CD8-positive, alpha-beta memory T cell (primary cell): ENCODE measurements at regions not wholly inside any gene's neighbourhood (a gene's known extent, or its start where the extent isn't known, plus 50 kb on each side); places are given as distances from the start of the nearest gene placed in this dataset.
A peak's percentile ranks its signal among the peaks of the same experiment; 100 is the strongest.
"Not testable (repeated sequence)": the region's sequence is repeated elsewhere in the genome, so short reads cannot be mapped to it uniquely, and the experiment has no call there.

Source experiments
- CTCF ChIA-PET: fragments of 350-600 bp; sonication (Branson Sonifier 250); formaldehyde crosslinking; loops from one replicate; lab custom pipeline; 2021; ENCODE audit warnings: antibody characterized with exemption; lab: Charles Lee
- POLR2A ChIA-PET: fragments of 350-600 bp; sonication (Branson Sonifier 250); formaldehyde crosslinking; loops from one replicate; lab custom pipeline; 2021; ENCODE audit warnings: antibody characterized with exemption; lab: Charles Lee
- DNase-seq, 5 donors: peaks; one replicate each; pipeline versions ENCODE4 v3.0.0 to v3.0.0-alpha.2; 2020 to 2022; ENCODE audit warnings: mixed read lengths in 1 of 5
- H3K27ac ChIP-seq: one replicate; pipeline ENCODE4 v1.7.0; 2013; ENCODE audit warnings: low read depth, mild to moderate bottlenecking, low read length, moderate library complexity
- H3K27me3 ChIP-seq: 2 replicates; pipeline ENCODE4 v1.7.0; 2013; ENCODE audit warnings: low read length, mild to moderate bottlenecking; ENCODE audit not compliant: insufficient read depth, poor library complexity, severe bottlenecking
- H3K36me3 ChIP-seq: 2 replicates; pipeline ENCODE4 v1.7.0; 2013; ENCODE audit warnings: mild to moderate bottlenecking, low read length, moderate library complexity; ENCODE audit not compliant: insufficient read depth
- H3K4me1 ChIP-seq: 2 replicates; pipeline ENCODE4 v1.7.0; 2013; ENCODE audit warnings: mild to moderate bottlenecking, low read length, moderate library complexity; ENCODE audit not compliant: insufficient read depth
- H3K4me3 ChIP-seq: 2 replicates; pipeline ENCODE4 v1.7.0; 2013; ENCODE audit warnings: mild to moderate bottlenecking, low read length
- H3K9me3 ChIP-seq: 2 replicates; pipeline ENCODE4 v1.7.0; 2013; ENCODE audit warnings: mild to moderate bottlenecking, low read length
- H3K27ac Mint-ChIP-seq, 8 donors: one replicate each; pipeline ENCODE4 v1.8.0; 2020 to 2021; ENCODE audit warnings: mixed read lengths in 8 of 8, mild to moderate bottlenecking in 6 of 8, inconsistent platforms in 3 of 8, moderate library complexity in 3 of 8
- H3K27me3 Mint-ChIP-seq, 2 donors: one replicate each; pipeline ENCODE4 v1.8.0; 2020 to 2021; ENCODE audit warnings: mixed read lengths in 2 of 2, mild to moderate bottlenecking in 1 of 2, moderate library complexity in 1 of 2
- H3K36me3 Mint-ChIP-seq, 3 donors: one replicate each; pipeline ENCODE4 v1.8.0; 2020 to 2021; ENCODE audit warnings: mixed read lengths in 3 of 3, inconsistent platforms in 1 of 3, mild to moderate bottlenecking in 1 of 3
- H3K4me1 Mint-ChIP-seq, 3 donors: one replicate each; pipeline ENCODE4 v1.8.0; 2020 to 2021; ENCODE audit warnings: mixed read lengths in 3 of 3, inconsistent platforms in 1 of 3, mild to moderate bottlenecking in 1 of 3
- H3K4me3 Mint-ChIP-seq, 7 donors: one replicate each; pipeline ENCODE4 v1.8.0; 2020 to 2021; ENCODE audit warnings: mixed read lengths in 7 of 7, mild to moderate bottlenecking in 6 of 7, moderate library complexity in 4 of 7, inconsistent platforms in 2 of 7
- H3K9me3 Mint-ChIP-seq, 5 donors: one replicate each; pipeline ENCODE4 v1.8.0; 2020 to 2022; ENCODE audit warnings: mixed read lengths in 5 of 5, mild to moderate bottlenecking in 3 of 5, moderate library complexity in 2 of 5, inconsistent platforms in 1 of 5

DNA sequence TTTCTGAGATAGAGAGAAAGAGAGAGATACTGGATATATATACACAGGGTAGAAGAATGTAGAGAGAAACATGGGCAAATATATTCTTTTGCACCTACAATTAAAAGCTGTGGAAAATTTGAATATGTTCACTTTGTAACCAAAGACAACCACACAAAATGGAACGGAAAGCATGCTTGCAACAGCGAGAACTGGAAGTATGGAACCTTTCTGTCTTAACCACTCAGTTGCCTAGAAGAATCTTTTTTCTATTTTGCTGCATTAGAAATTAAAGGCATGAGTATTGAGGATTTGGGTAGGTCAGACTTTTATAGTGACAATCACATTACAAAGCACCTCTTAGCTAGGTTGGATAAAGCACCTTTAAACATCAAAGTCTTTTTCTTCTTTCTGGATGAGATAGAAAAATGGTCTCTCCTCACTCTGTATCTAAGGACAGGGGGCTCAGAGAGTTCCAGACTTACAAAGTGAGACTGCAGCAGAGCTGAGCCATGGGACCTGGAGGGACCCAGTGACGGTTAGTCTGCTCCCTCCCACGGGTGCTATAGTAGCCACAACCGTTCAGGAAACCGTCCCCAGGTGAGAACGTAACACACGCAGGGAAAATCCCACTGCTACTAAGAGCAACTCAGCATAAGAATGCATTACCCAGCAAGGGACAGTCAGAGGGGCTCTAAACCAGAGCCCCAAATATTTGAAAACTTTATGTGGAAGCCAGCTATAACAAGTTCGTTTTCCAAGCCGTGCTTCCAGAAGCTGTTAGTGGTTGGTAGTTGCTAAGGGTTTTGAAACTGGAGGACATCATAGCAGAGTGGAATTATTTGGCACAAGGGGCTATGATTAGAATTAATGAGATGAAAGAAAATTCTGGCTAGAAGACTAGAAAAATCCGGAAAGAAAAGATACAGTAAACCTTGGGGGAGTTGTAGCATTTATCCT is 97.1 kb downstream of the DAD1 start:
- H3K36me3 ChIP-seq: no peaks in the 10 kb centered on the region
- Mint-ChIP-seq H3K4me3 (peak overlapping the region; percentile 66 to 94 (median 89)), H3K27ac (peak overlapping the region; percentile 65 to 99 (median 90)), H3K4me1 (peaks cover under 1 to 11% (median 8%) of the 10 kb centered on the region in 3 donors), H3K36me3 (peaks cover 0 to 74% (median 6%) of the 10 kb centered on the region in 3 donors), H3K9me3 (no peaks in the 10 kb centered on the region), H3K27me3 (peaks cover 0 to 1% of the 10 kb centered on the region in 2 donors)
- H3K4me1 ChIP-seq: no peaks in the 10 kb centered on the region
- no peaks in the 10 kb centered on the region for H3K27me3 ChIP-seq
- H3K27ac ChIP-seq: no peak overlapping the region
- peak in 2 of 5 donors; percentile 9 to 41 for DNase-seq
- no peaks in the 10 kb centered on the region for H3K9me3 ChIP-seq
- POLR2A ChIA-PET: no interaction called here
- CTCF ChIA-PET: interaction anchor here (1.6 kb wide), 1 partner anchor 78 kb away, joined by 4 read pairs; no protein-coding TSS in a partner anchor
- H3K4me3 ChIP-seq: peak overlapping the region; percentile 28

DNA sequence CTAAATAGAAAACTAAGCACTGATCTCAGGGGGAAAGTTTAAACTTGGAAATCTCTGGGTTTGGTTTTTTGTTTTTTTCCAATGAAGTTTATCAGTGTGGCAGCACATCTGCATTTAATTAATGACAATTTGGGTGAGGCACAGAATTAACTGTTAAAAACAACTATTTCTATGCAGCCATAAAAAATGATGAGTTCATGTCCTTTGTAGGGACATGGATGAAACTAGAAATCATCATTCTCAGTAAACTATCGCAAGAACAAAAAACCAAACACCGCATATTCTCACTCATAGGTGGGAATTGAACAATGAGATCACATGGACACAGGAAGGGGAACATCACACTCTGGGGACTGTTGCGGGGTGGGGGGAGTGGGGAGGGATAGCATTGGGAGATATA is 98.0 kb downstream of the DAD1 start:
- H3K36me3 Mint-ChIP-seq: peaks cover 0 to 72% (median 6%) of the 10 kb centered on the region in 3 donors
- H3K9me3 ChIP-seq, H3K4me1 Mint-ChIP-seq, H3K27ac ChIP-seq, H3K27me3 Mint-ChIP-seq, DNase-seq, H3K4me1 ChIP-seq, H3K9me3 Mint-ChIP-seq, H3K36me3 ChIP-seq, CTCF ChIA-PET, H3K27me3 ChIP-seq: not testable (repeated sequence)
- POLR2A ChIA-PET: interaction anchor here (0.8 kb wide), 1 partner anchor 46 kb away, joined by 3 read pairs; no protein-coding TSS in a partner anchor
- H3K4me3 Mint-ChIP-seq: peak overlapping the region; percentile 76 to 94 (median 89)
- peak overlapping the region in 7 of 8 donors; percentile 66 to 99 (median 85) for H3K27ac Mint-ChIP-seq
- peak overlapping the region; percentile 50 for H3K4me3 ChIP-seq

DNA sequence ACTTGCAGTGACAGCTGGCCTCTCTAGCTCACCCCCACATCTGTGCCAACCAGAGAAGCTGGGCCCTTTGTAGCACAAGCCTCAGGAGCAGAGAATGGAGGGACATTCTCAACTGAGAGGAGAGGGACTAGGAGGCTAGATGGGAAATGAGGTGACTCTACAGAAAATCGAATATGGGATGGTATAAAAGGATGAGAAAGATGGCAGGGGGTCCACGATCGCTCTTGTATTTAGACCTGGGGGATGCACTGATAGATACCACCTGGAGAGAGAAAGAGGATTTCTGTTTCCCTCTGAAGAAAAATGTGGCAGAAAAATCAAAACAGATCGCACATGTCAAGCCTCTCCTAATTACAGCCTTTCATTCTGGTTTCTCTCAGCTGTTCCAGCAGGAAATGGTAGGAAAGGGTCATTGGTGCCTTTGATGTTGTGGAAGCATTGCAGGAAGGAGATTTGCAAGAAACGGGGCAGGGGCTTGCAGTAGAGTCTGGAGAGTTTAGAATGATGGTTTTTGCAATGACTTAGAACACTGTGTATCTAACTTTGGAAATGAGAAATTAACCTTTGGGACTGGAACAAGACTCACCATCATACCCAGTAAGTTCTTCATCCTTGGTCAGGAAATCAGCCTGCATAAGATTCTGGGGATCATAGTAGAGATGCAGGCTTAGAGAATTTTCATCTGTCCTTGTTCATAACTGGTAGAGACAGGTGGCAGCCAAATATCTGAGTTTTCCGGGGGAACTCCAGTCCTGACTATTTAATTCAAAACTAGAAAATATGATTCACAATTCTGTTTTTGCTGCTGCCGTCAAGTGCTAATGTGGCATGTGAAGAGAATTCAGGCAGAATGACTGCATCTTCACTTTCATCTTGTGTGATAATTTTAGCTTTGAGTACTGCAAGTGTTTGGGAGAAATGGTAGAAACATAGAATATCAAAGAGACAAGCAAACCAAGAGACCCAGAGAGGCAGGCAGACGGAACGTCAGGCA is 98.8 kb downstream of the DAD1 start:
- H3K27ac Mint-ChIP-seq: peak overlapping the region; percentile 72 to 99 (median 86)
- Histone ChIP-seq H3K27me3 (no peaks in the 10 kb centered on the region), H3K9me3 (no peaks in the 10 kb centered on the region), H3K36me3 (no peaks in the 10 kb centered on the region), H3K4me3 (peak overlapping the region; percentile 50), H3K4me1 (no peaks in the 10 kb centered on the region), H3K27ac (no peak overlapping the region)
- peaks cover 0 to 8% (median 6%) of the 10 kb centered on the region in 3 donors for H3K4me1 Mint-ChIP-seq
- no peaks in the 10 kb centered on the region for H3K9me3 Mint-ChIP-seq
- peaks cover 0 to 65% (median 6%) of the 10 kb centered on the region in 3 donors for H3K36me3 Mint-ChIP-seq
- peaks cover 0 to 1% of the 10 kb centered on the region in 2 donors for H3K27me3 Mint-ChIP-seq
- ChIA-PET POLR2A (interaction anchor here (0.8 kb wide), 1 partner anchor 47 kb away, joined by 3 read pairs; no protein-coding TSS in a partner anchor), CTCF (no interaction called here)
- H3K4me3 Mint-ChIP-seq: peak overlapping the region; percentile 76 to 94 (median 89)
- DNase-seq: no peak

DNA sequence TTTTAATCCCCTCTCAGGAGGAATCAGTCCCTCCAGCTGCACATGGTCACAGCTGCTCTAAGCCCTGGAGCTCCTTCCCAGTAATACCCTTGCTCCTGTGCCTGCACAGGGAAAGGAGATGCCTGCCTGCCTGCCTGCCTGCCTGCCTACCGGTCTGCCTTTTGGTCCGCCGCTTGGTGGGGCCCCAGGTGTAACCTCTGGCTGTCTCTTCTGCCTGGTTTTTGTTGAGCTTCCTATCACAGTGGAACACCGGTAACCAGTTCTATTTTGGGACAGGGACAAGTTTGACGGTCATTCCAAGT is 99.8 kb downstream of the DAD1 start:
- peaks cover 0 to 56% (median 6%) of the 10 kb centered on the region in 3 donors for H3K36me3 Mint-ChIP-seq
- Histone ChIP-seq H3K27ac (no peak overlapping the region), H3K36me3 (no peaks in the 10 kb centered on the region), H3K9me3 (no peaks in the 10 kb centered on the region), H3K4me3 (no peak overlapping the region), H3K27me3 (no peaks in the 10 kb centered on the region), H3K4me1 (no peaks in the 10 kb centered on the region)
- POLR2A ChIA-PET: no interaction called here
- DNase-seq: no peak
- peaks cover 0 to 8% (median 6%) of the 10 kb centered on the region in 3 donors for H3K4me1 Mint-ChIP-seq
- H3K27ac Mint-ChIP-seq: peak overlapping the region in 4 of 8 donors; percentile 29 to 99 (median 94)
- peak overlapping the region; percentile 76 to 94 (median 88) for H3K4me3 Mint-ChIP-seq
- CTCF ChIA-PET: no interaction called here
- no peaks in the 10 kb centered on the region for H3K27me3 Mint-ChIP-seq
- no peaks in the 10 kb centered on the region for H3K9me3 Mint-ChIP-seq

DNA sequence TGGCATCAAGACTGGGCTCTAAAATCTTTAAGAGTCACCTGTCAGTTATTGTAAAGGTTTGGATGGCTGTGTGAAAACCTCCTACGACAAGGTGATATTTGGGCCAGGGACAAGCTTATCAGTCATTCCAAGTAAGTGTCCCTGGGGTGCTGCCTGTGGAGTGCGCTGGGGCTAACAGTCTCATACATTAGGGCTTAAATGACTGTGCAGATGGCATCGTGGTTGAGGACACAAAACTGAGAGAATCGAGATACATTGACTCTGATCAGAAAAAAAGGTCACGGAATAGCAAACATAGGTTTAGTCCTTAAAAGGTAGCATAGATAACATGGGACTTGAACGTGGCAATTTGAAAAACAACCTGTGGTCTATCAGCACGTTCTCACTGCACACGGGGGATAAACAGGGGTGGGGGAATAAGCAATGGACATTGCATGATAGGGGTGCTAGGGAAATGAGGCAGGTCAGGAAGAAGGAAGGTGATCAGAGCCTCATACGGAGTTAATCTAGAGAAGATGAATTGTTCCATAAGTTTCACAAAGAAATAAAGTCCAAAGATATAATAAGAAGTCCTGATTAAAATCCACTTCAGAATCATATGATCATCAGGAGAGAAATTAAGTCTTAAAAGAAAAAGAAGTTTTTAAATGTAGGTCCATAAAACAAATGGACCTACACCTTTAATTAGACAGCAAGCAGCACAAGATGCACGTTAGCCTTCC is 100.3 kb downstream of the DAD1 start:
- no peaks in the 10 kb centered on the region for H3K4me1 ChIP-seq
- H3K4me3 ChIP-seq: no peak overlapping the region
- no peaks in the 10 kb centered on the region for H3K9me3 ChIP-seq
- Mint-ChIP-seq H3K9me3 (no peaks in the 10 kb centered on the region), H3K4me1 (peaks cover 0 to 8% (median 3%) of the 10 kb centered on the region in 3 donors), H3K27me3 (no peaks in the 10 kb centered on the region), H3K36me3 (peaks cover 0 to 55% (median 6%) of the 10 kb centered on the region in 3 donors), H3K27ac (peak overlapping the region in 7 of 8 donors; percentile 43 to 99 (median 89)), H3K4me3 (peak overlapping the region; percentile 76 to 91 (median 88))
- H3K36me3 ChIP-seq: no peaks in the 10 kb centered on the region
- no peaks in the 10 kb centered on the region for H3K27me3 ChIP-seq
- H3K27ac ChIP-seq: no peak overlapping the region
- CTCF ChIA-PET: no interaction called here
- no peak for DNase-seq
- POLR2A ChIA-PET: no interaction called here

DNA sequence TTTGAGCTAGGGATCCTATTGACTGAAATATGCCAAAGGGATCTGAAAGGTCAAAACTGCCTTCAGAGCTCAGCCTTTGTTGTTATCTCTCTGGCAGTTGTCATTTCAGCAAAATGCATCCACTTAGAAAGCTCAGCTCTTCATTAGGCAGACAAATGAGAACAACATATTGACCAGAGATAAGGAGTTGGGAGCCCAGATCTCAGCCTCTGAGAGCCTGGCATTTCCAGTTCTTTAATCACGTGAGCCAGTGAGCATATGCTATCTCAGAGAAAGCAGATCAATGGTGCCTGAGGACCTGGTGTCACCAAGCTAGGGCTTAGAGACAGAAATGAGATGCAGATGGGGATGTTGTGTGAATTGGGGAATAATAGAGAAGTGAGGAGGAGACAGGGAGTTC is 101.1 kb downstream of the DAD1 start:
- ChIA-PET CTCF (no interaction called here), POLR2A (no interaction called here)
- DNase-seq: no peak
- Histone ChIP-seq H3K27me3 (no peaks in the 10 kb centered on the region), H3K27ac (no peak overlapping the region), H3K36me3 (no peaks in the 10 kb centered on the region), H3K4me3 (peak overlapping the region; percentile 12), H3K4me1 (no peaks in the 10 kb centered on the region), H3K9me3 (no peaks in the 10 kb centered on the region)
- peak overlapping the region in 6 of 8 donors; percentile 36 to 99 (median 66) for H3K27ac Mint-ChIP-seq
- H3K36me3 Mint-ChIP-seq: peaks cover 0 to 50% (median 6%) of the 10 kb centered on the region in 3 donors
- peaks cover 0 to 8% (median 0%) of the 10 kb centered on the region in 3 donors for H3K4me1 Mint-ChIP-seq
- H3K4me3 Mint-ChIP-seq: peak overlapping the region; percentile 28 to 91 (median 88)
- H3K9me3 Mint-ChIP-seq: no peaks in the 10 kb centered on the region
- H3K27me3 Mint-ChIP-seq: no peaks in the 10 kb centered on the region

DNA sequence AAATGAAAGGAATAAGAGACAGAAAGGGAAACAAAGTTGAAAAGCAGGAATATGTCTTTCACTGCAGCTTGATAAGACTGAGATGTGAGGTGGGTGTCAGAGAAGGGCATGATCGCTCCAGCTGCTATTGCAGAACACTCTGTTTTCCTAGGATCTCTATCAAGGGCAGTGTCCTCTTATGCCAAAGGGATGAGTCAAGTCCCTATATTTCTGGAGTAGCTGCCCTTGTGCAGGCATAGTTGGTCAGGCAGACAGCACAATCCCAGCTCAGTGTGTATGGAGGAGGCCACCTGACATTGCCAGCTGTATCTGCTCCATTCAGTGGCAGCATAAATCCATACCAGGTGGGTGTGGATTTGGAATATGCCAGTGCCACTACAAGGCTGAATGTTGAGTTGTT is 101.6 kb downstream of the DAD1 start:
- H3K4me1 ChIP-seq: no peaks in the 10 kb centered on the region
- no peaks in the 10 kb centered on the region for H3K9me3 ChIP-seq
- Mint-ChIP-seq H3K36me3 (peaks cover 0 to 45% (median 6%) of the 10 kb centered on the region in 3 donors), H3K27me3 (no peaks in the 10 kb centered on the region), H3K27ac (peak overlapping the region in 5 of 8 donors; percentile 17 to 99 (median 73)), H3K4me1 (peaks cover 0 to 8% (median 0%) of the 10 kb centered on the region in 3 donors), H3K9me3 (no peaks in the 10 kb centered on the region), H3K4me3 (peak overlapping the region; percentile 63 to 91 (median 88))
- H3K36me3 ChIP-seq: no peaks in the 10 kb centered on the region
- no peak for DNase-seq
- no peak overlapping the region for H3K27ac ChIP-seq
- POLR2A ChIA-PET: no interaction called here
- H3K4me3 ChIP-seq: peak overlapping the region; percentile 12
- no peaks in the 10 kb centered on the region for H3K27me3 ChIP-seq
- CTCF ChIA-PET: no interaction called here
